ENCODE measurements at regions not wholly inside any gene's neighbourhood (a gene's known extent, or its start where the extent isn't known, plus 50 kb on each side); places are given as distances from the start of the nearest gene placed in this dataset.

DNA sequence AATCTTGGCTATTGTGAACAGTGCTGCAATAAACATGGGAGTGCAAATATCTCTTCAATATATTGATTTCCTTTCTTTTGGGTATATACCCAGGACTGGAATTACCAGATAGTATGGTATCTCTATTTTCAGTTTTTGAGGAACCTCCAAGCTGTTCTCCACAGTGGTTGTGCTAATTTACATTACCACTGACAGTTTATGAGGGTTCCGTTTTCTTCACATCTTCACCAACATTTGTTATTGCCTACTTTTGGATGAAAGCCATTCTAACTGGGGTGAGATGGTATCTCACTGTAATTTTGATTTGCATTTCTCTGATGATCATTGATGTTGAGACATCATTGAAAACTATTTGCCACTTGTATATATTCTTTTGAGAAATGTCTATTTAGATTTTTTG is 79.6 kb upstream of the ZNF827 start:
- no peaks in the 10 kb centered on the region for H3K23me2 ChIP-seq (ENCODE audit: low read depth, low read length)
- CTCF ChIA-PET (ENCODE audit: partially characterized antibody): no interaction called here
- no peak overlapping the region for H3K18ac ChIP-seq (ENCODE audit: extremely low read depth, low read length)
- H3K23ac ChIP-seq (ENCODE audit: insufficient read length): no peak overlapping the region
- TF ChIP-seq CBX8 (IDR thresholded peaks at IDR 0.05; ENCODE audit: borderline replicate concordance, low read depth, low read length): no peak
- TF ChIP-seq KDM1A (IDR thresholded peaks at IDR 0.05; ENCODE audit: borderline replicate concordance, low read length): no peak
- TF ChIP-seq SIRT6 (IDR thresholded peaks at IDR 0.05; ENCODE audit: low read length): no peak
- no peak for TF ChIP-seq ZNF274 (IDR thresholded peaks at IDR 0.05; ENCODE audit: borderline replicate concordance, extremely low read depth, low read length)
- TF ChIP-seq TEAD4 (IDR thresholded peaks at IDR 0.05; ENCODE audit: low read depth, low read length): no peak
- TF ChIP-seq CEBPB (IDR thresholded peaks at IDR 0.05; ENCODE audit: low read depth, low read length): no peak
- no peak for TF ChIP-seq TCF12 (IDR thresholded peaks at IDR 0.05; ENCODE audit: low read depth, low read length)
- TF ChIP-seq RFX5 (IDR thresholded peaks at IDR 0.05; ENCODE audit: borderline replicate concordance, low read depth, low read length): no peak
- TF ChIP-seq BACH1 (IDR thresholded peaks at IDR 0.05; ENCODE audit: low read length): no peak
- no peak for TF ChIP-seq MAFK (IDR thresholded peaks at IDR 0.05; ENCODE audit: low read depth, low read length)
- TF ChIP-seq ASH2L (IDR thresholded peaks at IDR 0.05; ENCODE audit: low read length): no peak
- TF ChIP-seq BRCA1 (IDR thresholded peaks at IDR 0.05; ENCODE audit: low read depth, low read length): no peak
- TF ChIP-seq KDM5A (IDR thresholded peaks at IDR 0.05; ENCODE audit: low read length): no peak
- TF ChIP-seq HDAC6 (IDR thresholded peaks at IDR 0.05; ENCODE audit: low read depth, low read length): no peak
- TF ChIP-seq SRF (IDR thresholded peaks at IDR 0.05; ENCODE audit: low read depth, low read length): no peak
- TF ChIP-seq NRF1 (IDR thresholded peaks at IDR 0.05; ENCODE audit: low read depth, low read length): no peak
- no peaks in the 10 kb centered on the region for H3K4me1 ChIP-seq (replicated peaks in 1 of 4; ENCODE audit: control insufficient read depth in 3 of 4, insufficient read depth in 4 of 4, low read length in 3 of 4)
- H2BK20ac ChIP-seq (ENCODE audit: low read length): no peak overlapping the region
- no peak overlapping the region for H2BK5ac ChIP-seq (ENCODE audit: low read depth, low read length)
- no peak overlapping the region for H4K91ac ChIP-seq (replicated peaks; ENCODE audit: insufficient read length, low read length)
- no peak overlapping the region for H3K56ac ChIP-seq (replicated peaks; ENCODE audit: insufficient read length, low read depth, low read length)
- no peak overlapping the region for H2BK12ac ChIP-seq (ENCODE audit: low read depth, low read length)
- H3K4me3 ChIP-seq (ENCODE audit: extremely low read depth in 1 of 4, insufficient read depth in 2 of 4, low read depth in 3 of 4, low read length in 4 of 4): no peak overlapping the region
- no peaks in the 10 kb centered on the region for H3K79me1 ChIP-seq (ENCODE audit: low read depth, low read length)
- FAIRE-seq (no peak), DNase-seq (ENCODE audit: low read depth in 1 of 2, low spot score in 2 of 2) (no peak)
- no peak overlapping the region for H3K4me2 ChIP-seq (ENCODE audit: insufficient read depth in 1 of 2, low read depth in 2 of 2, low read length in 2 of 2)
- H3K9ac ChIP-seq (replicated peaks in 1 of 4; ENCODE audit: extremely low read depth in 1 of 4, low read depth in 3 of 4, low read length in 3 of 4): no peak overlapping the region
- no peaks in the 10 kb centered on the region for H3K36me3 ChIP-seq (ENCODE audit: control insufficient read depth in 2 of 4, insufficient read depth in 4 of 4, low read length in 3 of 4)
- H4K5ac ChIP-seq (ENCODE audit: insufficient read length, low read depth, low read length): no peak overlapping the region
- no peak overlapping the region for H2BK15ac ChIP-seq (ENCODE audit: low read length)
- H3K27ac ChIP-seq (ENCODE audit: low read depth, low read length): no peak overlapping the region
- no peaks in the 10 kb centered on the region for H3K27me3 ChIP-seq (replicated peaks in 1 of 4; ENCODE audit: control insufficient read depth in 3 of 4, extremely low read depth in 1 of 4, insufficient read depth in 3 of 4, low read length in 3 of 4)
- no peak overlapping the region for H3K4ac ChIP-seq (replicated peaks; ENCODE audit: insufficient read length, low read depth, low read length)
- no peak overlapping the region for H4K8ac ChIP-seq (ENCODE audit: extremely low read depth, insufficient read depth, low read length)
- no peak overlapping the region for H2AFZ ChIP-seq (ENCODE audit: low read length)
- H2BK120ac ChIP-seq (replicated peaks; ENCODE audit: low read depth, low read length): no peak overlapping the region
- no peak overlapping the region for H3K14ac ChIP-seq (ENCODE audit: insufficient read length)
- no peaks in the 10 kb centered on the region for H3K79me2 ChIP-seq (ENCODE audit: control insufficient read depth in 1 of 2, insufficient read depth in 2 of 2, low read length in 2 of 2)
- no peaks in the 10 kb centered on the region for H3K9me3 ChIP-seq (ENCODE audit: insufficient read depth in 2 of 2, low read depth in 1 of 2, low read length in 1 of 2)
- POLR2A ChIA-PET (ENCODE audit: partially characterized antibody): no interaction called here
- no peak overlapping the region for H2AK5ac ChIP-seq (ENCODE audit: low read depth, low read length)
- H4K20me1 ChIP-seq (replicated peaks in 1 of 2; ENCODE audit: control insufficient read depth in 1 of 2, insufficient read depth in 2 of 2, low read length in 2 of 2): no peaks in the 10 kb centered on the region
- 100% methylated on average over 1 of the region's 1 CpG; no CpG with 5 or more reads in 1 of the 2 experiments for WGBS, 2 experiments (ENCODE audit: extremely low coverage in 1 of 2, insufficient coverage in 1 of 2, insufficient read length in 1 of 2, insufficient replicate concordance in 2 of 2, low coverage in 1 of 2, low lambda C conversion rate in 2 of 2, missing lambda C conversion rate in 1 of 2)

All from H1 (cell line).